ENCODE measurements at regions not wholly inside any gene's neighbourhood (a gene's known extent, or its start where the extent isn't known, plus 50 kb on each side); places are given as distances from the start of the nearest gene placed in this dataset.

DNA sequence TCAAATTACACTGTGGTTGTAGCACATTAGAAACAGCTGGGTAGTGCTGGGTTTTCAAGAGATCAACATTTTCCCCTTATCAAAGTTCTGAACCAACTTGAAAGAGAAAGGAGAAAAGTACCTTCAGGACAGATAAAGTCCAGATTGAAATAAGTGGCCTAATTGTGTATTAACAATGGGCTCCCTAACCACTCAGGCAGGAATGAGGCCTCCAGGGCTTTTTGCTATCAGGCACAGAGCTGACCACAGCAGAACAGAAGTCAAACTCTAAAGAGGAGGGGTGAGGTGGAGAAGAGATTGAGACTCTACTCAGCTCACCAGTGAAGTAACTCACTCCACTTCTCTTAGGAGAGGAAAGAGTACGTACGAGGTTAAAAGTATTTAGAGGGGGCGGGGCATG lies 394.1 kb upstream of the PHF14 start:
- TF ChIP-seq, protein P1, sequence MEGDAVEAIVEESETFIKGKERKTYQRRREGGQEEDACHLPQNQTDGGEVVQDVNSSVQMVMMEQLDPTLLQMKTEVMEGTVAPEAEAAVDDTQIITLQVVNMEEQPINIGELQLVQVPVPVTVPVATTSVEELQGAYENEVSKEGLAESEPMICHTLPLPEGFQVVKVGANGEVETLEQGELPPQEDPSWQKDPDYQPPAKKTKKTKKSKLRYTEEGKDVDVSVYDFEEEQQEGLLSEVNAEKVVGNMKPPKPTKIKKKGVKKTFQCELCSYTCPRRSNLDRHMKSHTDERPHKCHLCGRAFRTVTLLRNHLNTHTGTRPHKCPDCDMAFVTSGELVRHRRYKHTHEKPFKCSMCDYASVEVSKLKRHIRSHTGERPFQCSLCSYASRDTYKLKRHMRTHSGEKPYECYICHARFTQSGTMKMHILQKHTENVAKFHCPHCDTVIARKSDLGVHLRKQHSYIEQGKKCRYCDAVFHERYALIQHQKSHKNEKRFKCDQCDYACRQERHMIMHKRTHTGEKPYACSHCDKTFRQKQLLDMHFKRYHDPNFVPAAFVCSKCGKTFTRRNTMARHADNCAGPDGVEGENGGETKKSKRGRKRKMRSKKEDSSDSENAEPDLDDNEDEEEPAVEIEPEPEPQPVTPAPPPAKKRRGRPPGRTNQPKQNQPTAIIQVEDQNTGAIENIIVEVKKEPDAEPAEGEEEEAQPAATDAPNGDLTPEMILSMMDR (IDR thresholded peaks at IDR 0.05; ENCODE audit: low read length), result no peak
- no peak for TF ChIP-seq EZH2 (IDR thresholded peaks at IDR 0.05; ENCODE audit: borderline replicate concordance, low read length)

All from OCI-LY1 (cell line).